HCT116 (cell line): ENCODE measurements at regions not wholly inside any gene's neighbourhood (a gene's known extent, or its start where the extent isn't known, plus 50 kb on each side); places are given as distances from the start of the nearest gene placed in this dataset.

Experiments
- ATAC-seq: fragments of 200-7000 bp; cut with Tn5 transposase; 2 replicates; pipeline ENCODE4 v1.9.1; 2020; ENCODE audit warnings: mild to moderate bottlenecking, moderate library complexity
- BruUV-seq: library from RNA; stranded (reverse); fragments of 400-500 nt; replicated peaks from 2 replicates; lab custom pipeline; 2021; lab: Mats Ljungman, UMichigan
- CTCF ChIA-PET: fragments of 300-600 bp; sonication (Branson Sonifier 250); formaldehyde crosslinking; loops from one replicate; lab custom pipeline; 2021; ENCODE audit warnings: antibody characterized with exemption; lab: Charles Lee
- POLR2A ChIA-PET: fragments of 300-600, 350-600 bp; sonication (Branson Sonifier 250); formaldehyde crosslinking; loops from one replicate; lab custom pipeline; 2021; ENCODE audit warnings: antibody characterized with exemption; lab: Charles Lee
- RAD21 ChIA-PET, 2 experiments: fragments of 300-600 bp; sonication (Branson Sonifier 250); formaldehyde crosslinking; loops; one replicate each; lab custom pipeline; 2023; ENCODE audit warnings: low total read pairs in 2 of 2; ENCODE audit not compliant: uncharacterized antibody in 2 of 2, unreplicated experiment in 2 of 2, low non-redundant PET in 1 of 2; lab: Charles Lee
- DNase-seq: peaks from one replicate; pipeline ENCODE4 v3.0.0-alpha.2; 2010; ENCODE audit warnings: low read depth, low spot score
- H2AFZ ChIP-seq: fragments of 200-600 bp; shearing (Covaris generic), sonication (generic); 2 replicates; pipeline ENCODE4 v1.6.1; 2017; ENCODE audit warnings: low read depth, mixed run types, mixed read lengths, antibody characterized with exemption, low read length; ENCODE audit not compliant: poor library complexity, severe bottlenecking
- H3K27ac ChIP-seq: 2 replicates; pipeline ENCODE4 v1.5.1; 2012; ENCODE audit warnings: low read depth, low read length
- H3K27me3 ChIP-seq: fragments of 200-600 bp; sonication (generic); 2 replicates; pipeline ENCODE4 v1.6.1; 2016; ENCODE audit warnings: mixed run types, low read length, mixed read lengths; ENCODE audit not compliant: insufficient read depth
- H3K36me3 ChIP-seq, 2 experiments: fragments of 200-500 bp in 1 of 2; fragments of 200-600 bp in 1 of 2; sonication (Bioruptor generic) in 1 of 2; sonication (generic) in 1 of 2; 2 replicates each; pipeline versions ENCODE4 v1.5.1 to v1.6.1; 2014 to 2016; ENCODE audit warnings: low read length in 2 of 2, inconsistent platforms in 1 of 2, mixed read lengths in 1 of 2, mixed run types in 1 of 2; ENCODE audit not compliant: insufficient read depth in 2 of 2, control insufficient read depth in 1 of 2
- H3K4me1 ChIP-seq, 2 experiments: fragments of 200-600 bp in 1 of 2; sonication (generic) in 1 of 2; 2 replicates each; pipeline versions ENCODE4 v1.5.1 to v1.6.1; 2012 to 2017; ENCODE audit warnings: low read length in 2 of 2, inconsistent platforms in 1 of 2, mild to moderate bottlenecking in 1 of 2, mixed read lengths in 1 of 2, mixed run types in 1 of 2, moderate library complexity in 1 of 2; ENCODE audit not compliant: insufficient read depth in 2 of 2, control insufficient read depth in 1 of 2
- H3K4me2 ChIP-seq: fragments of 200-600 bp; sonication (generic); 2 replicates; pipeline ENCODE4 v1.6.1; 2017; ENCODE audit warnings: mixed run types, low read length, mixed read lengths
- H3K4me3 ChIP-seq, 2 experiments: fragments of 200-600 bp in 1 of 2; sonication (generic) in 1 of 2; replicated peaks in 1 of 2; 2 replicates each; pipeline ENCODE4 v1.5.1; 2011 to 2016; ENCODE audit warnings: low read length in 2 of 2, control low read depth in 1 of 2, low read depth in 1 of 2, mild to moderate bottlenecking in 1 of 2, mixed read lengths in 1 of 2, mixed run types in 1 of 2
- H3K79me2 ChIP-seq: fragments of 200-600 bp; sonication (generic); 2 replicates; pipeline ENCODE4 v1.6.1; 2017; ENCODE audit warnings: mild to moderate bottlenecking, mixed run types, low read length, moderate library complexity, mixed read lengths; ENCODE audit not compliant: insufficient read depth
- H3K9ac ChIP-seq: fragments of 200-600 bp; sonication (generic); 2 replicates; pipeline ENCODE4 v1.6.1; 2016; ENCODE audit warnings: low read length, mixed read lengths
- H3K9me2 ChIP-seq: fragments of 200-600 bp; sonication (generic), shearing (Covaris generic); 2 replicates; pipeline ENCODE4 v1.6.1; 2017; ENCODE audit warnings: mixed run types, mild to moderate bottlenecking, moderate library complexity; ENCODE audit not compliant: insufficient read depth
- H3K9me3 ChIP-seq, 2 experiments: fragments of 200-500 bp in 1 of 2; fragments of 200-600 bp in 1 of 2; sonication (Bioruptor generic) in 1 of 2; sonication (generic) in 1 of 2; 2 replicates each; pipeline ENCODE4 v1.6.1; 2014 to 2017; ENCODE audit warnings: low read length in 2 of 2, mixed read lengths in 2 of 2, inconsistent platforms in 1 of 2, low read depth in 1 of 2, mild to moderate bottlenecking in 1 of 2, mixed run types in 1 of 2, moderate library complexity in 1 of 2; ENCODE audit not compliant: control insufficient read depth in 1 of 2, insufficient read depth in 1 of 2
- H4K20me1 ChIP-seq: fragments of 200-600 bp; sonication (generic), shearing (Covaris generic); 2 replicates; pipeline ENCODE4 v1.6.1; 2017; ENCODE audit warnings: mixed run types, mild to moderate bottlenecking, moderate library complexity; ENCODE audit not compliant: insufficient read depth
- CTCF ChIP-seq, 3 experiments: fragments of 200-600 bp in 1 of 3; sonication (generic) in 1 of 3; IDR thresholded peaks in 2 of 3; conservative IDR thresholded peaks in 1 of 3; 2 replicates each; pipeline ENCODE4 v1.5.1; 2012 to 2017; ENCODE audit warnings: low read depth in 2 of 3, low read length in 2 of 3, antibody characterized with exemption in 1 of 3, borderline replicate concordance in 1 of 3, control low read depth in 1 of 3, mild to moderate bottlenecking in 1 of 3, mixed read lengths in 1 of 3, mixed run types in 1 of 3, moderate library complexity in 1 of 3; ENCODE audit not compliant: insufficient read depth in 1 of 3
- EGR1 ChIP-seq: IDR thresholded peaks from 2 replicates; pipeline ENCODE4 v1.6.1; 2012; ENCODE audit warnings: low read depth
- RAD21 ChIP-seq: IDR thresholded peaks from 2 replicates; pipeline ENCODE4 v1.6.1; 2012; ENCODE audit warnings: low read depth, mild to moderate bottlenecking
- SP1 ChIP-seq: IDR thresholded peaks from 2 replicates; pipeline ENCODE4 v1.6.1; 2012; ENCODE audit warnings: low read depth
- SRF ChIP-seq: IDR thresholded peaks from 2 replicates; pipeline ENCODE4 v1.6.1; 2012; ENCODE audit warnings: low read depth
- TCF7L2 ChIP-seq: IDR thresholded peaks from 2 replicates; pipeline ENCODE4 v1.7.0; 2011; ENCODE audit warnings: borderline replicate concordance, inconsistent platforms; ENCODE audit not compliant: insufficient read depth, insufficient read length; ENCODE audit errors: extremely low read depth
- YY1 ChIP-seq: IDR thresholded peaks from 2 replicates; pipeline ENCODE4 v1.6.1; 2011; ENCODE audit warnings: low read length, low read depth, moderate library complexity, mild to moderate bottlenecking; ENCODE audit not compliant: insufficient replicate concordance; ENCODE audit errors: extremely low read depth
- ZBTB33 ChIP-seq: IDR thresholded peaks from 2 replicates; pipeline ENCODE4 v1.6.1; 2011; ENCODE audit warnings: mild to moderate bottlenecking, low read length, moderate library complexity; ENCODE audit not compliant: insufficient replicate concordance; ENCODE audit errors: extremely low read depth
- ZNF274 ChIP-seq: fragments of 200-500 bp; sonication (Bioruptor generic); IDR thresholded peaks from 2 replicates; pipeline ENCODE4 v1.6.1; 2014; ENCODE audit warnings: mild to moderate bottlenecking, low read depth, low read length, inconsistent platforms
- intact Hi-C: fragments of 100-400 bp; cut with micrococcal nuclease; formaldehyde crosslinking; loops from 2 replicates; pipeline ENCODE4 v1.10.0; 2022

GRCh38 chr5:31130676-31131075, 62.8 kb upstream of the CDH6 start:
- Histone ChIP-seq H3K27ac (no peak overlapping the region), H3K4me3 (no peak overlapping the region), H4K20me1 (no peaks in the 10 kb centered on the region), H3K4me1 (no peaks in the 10 kb centered on the region), H3K9ac (no peak overlapping the region), H3K79me2 (no peaks in the 10 kb centered on the region), H3K4me2 (no peak overlapping the region), H2AFZ (no peak overlapping the region), H3K9me2 (no peaks in the 10 kb centered on the region), H3K9me3 (peaks cover 0 to 21% of the 10 kb centered on the region in 2 experiments; a peak in 2 of 4 replicates), H3K27me3 (no peaks in the 10 kb centered on the region), H3K36me3 (no peaks in the 10 kb centered on the region)
- CTCF ChIA-PET = no interaction called here
- RAD21 ChIA-PET = no interaction called here
- no peak for DNase-seq
- BruUV-seq = no TSS peak
- ATAC-seq = no peak
- intact Hi-C loops = no loop called here
- POLR2A ChIA-PET = no interaction called here
- TF ChIP-seq TCF7L2 (no peak), SRF (no peak), ZNF274 (no peak)

GRCh38 chr5:31124651-31125305, 68.7 kb upstream of the CDH6 start:
- TF ChIP-seq RAD21 (no peak), YY1 (no peak), CTCF (IDR thresholded peaks at IDR 0.05 in 2 of 3, conservative IDR thresholded peaks at IDR 0.05 in 1 of 3; ENCODE audit: borderline replicate concordance in 1 of 3, insufficient read depth in 1 of 3, low read depth in 2 of 3, low read length in 2 of 3) (no peak), ZNF274 (no peak), SP1 (no peak), ZBTB33 (no peak), EGR1 (no peak)
- H3K9ac ChIP-seq = no peak overlapping the region
- H3K4me2 ChIP-seq = no peak overlapping the region
- no peak overlapping the region for H2AFZ ChIP-seq
- no peaks in the 10 kb centered on the region for H3K4me1 ChIP-seq
- BruUV-seq = no TSS peak
- CTCF ChIA-PET = no interaction called here
- no peak overlapping the region for H3K27ac ChIP-seq
- ATAC-seq = no peak
- POLR2A ChIA-PET = no interaction called here
- no peaks in the 10 kb centered on the region for H3K79me2 ChIP-seq
- RAD21 ChIA-PET = no interaction called here
- H3K9me3 ChIP-seq = peaks cover 0 to 20% of the 10 kb centered on the region in 2 experiments; a peak in 2 of 4 replicates
- DNase-seq = no peak
- intact Hi-C loops = no loop called here
- H4K20me1 ChIP-seq = no peaks in the 10 kb centered on the region
- H3K36me3 ChIP-seq = no peaks in the 10 kb centered on the region
- H3K4me3 ChIP-seq = no peak overlapping the region
- H3K9me2 ChIP-seq = no peaks in the 10 kb centered on the region
- no peaks in the 10 kb centered on the region for H3K27me3 ChIP-seq
